Stimulated activated CD4-positive, alpha-beta T cell treated with anti-CD3 and anti-CD28 coated beads, TNF-alpha, amount 100 ng/mL, for 1 hour (primary cell): ENCODE measurements at regions not wholly inside any gene's neighbourhood (a gene's known extent, or its start where the extent isn't known, plus 50 kb on each side); places are given as distances from the start of the nearest gene placed in this dataset.

Experiments
- DNase-seq, 3 donors: peaks; one replicate each; pipeline ENCODE4 v3.0.0-alpha.2; 2020; ENCODE audit warnings: low read depth in 3 of 3, low spot score in 1 of 3

DNA sequence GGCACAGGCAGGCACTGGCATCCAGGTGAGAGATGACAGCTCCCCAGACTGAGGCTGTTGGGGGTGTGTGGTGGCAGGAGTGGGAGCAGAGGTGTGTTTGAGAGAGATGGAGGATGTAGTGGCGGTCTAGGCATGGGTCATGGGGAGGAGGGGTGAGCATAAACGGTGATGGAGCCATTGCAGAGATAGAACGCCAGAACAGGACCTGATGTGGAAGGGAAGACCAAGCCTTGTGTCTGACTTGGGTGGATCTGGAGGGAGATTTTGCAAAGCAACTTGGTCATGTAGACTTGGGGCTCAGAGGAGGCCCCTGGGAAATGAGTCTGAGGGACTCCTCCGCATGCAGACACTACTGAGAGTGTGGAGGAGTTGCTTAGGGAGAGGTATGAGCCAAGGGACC, 50.0 kb upstream of the CLDN5 start:
- DNase-seq, result no peak

DNA sequence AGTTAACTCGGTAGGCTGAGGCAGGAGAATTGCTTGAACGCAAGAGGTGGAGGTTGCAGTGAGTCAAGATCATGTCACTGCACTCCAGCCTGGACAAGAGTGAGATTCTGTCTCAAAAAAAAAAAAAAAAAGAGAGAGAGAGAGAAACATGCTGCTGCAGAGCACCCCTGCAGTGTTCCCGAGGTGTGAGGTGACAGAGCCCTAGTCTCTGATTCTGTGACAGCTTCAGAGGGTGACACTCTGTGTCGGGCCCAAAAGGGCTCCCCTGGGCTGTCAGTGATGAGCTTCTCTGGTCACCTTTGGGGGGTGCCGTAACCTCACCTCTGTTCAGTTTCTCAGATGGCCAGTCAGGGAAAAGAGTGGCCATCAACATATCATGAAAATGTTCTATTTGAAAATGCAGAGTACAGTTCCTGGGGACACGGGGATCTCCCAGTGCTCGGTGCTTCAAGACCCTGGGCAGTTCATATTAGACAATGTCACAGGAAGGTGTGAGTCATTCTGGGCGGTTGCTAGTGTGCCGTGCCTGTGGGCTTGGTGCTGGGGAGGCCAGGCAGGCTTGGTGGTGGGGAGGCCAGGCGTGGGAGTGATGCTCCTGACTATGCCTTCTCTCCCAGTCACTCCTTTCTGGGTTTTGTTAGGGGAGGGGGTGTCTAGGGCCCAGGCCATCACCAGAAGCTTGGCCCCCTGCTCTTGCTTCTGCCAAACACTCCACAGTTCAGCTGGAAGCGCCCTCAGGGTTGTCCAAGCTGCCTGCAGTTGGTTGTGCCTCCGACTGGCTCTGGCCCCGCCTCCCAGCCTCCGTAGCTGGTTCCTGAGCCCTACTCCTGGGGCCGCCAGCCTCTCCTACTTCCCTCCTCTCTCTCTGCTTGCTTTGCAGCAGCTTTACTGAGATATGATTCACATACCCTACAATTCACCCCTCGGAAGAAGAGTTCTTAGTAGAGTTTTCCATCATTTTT, 52.5 kb upstream of the CLDN5 start:
- DNase-seq, result peak; percentile 12 to 28 (median 19)

DNA sequence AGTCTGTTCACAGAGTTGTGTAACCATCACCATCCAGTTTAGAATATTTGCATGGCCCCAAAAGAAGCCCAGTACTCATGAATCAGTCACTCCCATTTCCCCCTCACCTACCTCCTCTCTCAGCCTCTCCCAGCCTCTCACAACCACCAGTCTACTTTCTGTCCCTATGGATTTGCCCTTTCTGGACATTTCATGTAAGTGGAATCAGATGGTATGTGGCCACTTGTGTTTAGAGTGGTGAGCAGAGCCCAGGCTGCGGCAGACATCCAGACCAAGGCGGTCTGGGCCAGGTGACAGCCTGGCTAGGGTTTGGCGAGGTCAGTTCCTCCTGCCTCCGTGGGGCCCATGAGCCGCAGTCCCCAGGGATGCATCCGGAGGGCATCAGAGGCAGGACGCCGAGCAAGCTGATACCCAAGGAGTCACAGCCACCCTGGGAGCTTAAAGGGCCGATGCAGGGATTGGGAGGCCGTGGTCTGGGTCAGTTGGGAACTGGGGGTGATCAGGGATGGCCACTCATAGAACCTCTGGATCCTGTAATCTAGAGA, 53.3 kb upstream of the CLDN5 start:
- DNase-seq, result no peak

DNA sequence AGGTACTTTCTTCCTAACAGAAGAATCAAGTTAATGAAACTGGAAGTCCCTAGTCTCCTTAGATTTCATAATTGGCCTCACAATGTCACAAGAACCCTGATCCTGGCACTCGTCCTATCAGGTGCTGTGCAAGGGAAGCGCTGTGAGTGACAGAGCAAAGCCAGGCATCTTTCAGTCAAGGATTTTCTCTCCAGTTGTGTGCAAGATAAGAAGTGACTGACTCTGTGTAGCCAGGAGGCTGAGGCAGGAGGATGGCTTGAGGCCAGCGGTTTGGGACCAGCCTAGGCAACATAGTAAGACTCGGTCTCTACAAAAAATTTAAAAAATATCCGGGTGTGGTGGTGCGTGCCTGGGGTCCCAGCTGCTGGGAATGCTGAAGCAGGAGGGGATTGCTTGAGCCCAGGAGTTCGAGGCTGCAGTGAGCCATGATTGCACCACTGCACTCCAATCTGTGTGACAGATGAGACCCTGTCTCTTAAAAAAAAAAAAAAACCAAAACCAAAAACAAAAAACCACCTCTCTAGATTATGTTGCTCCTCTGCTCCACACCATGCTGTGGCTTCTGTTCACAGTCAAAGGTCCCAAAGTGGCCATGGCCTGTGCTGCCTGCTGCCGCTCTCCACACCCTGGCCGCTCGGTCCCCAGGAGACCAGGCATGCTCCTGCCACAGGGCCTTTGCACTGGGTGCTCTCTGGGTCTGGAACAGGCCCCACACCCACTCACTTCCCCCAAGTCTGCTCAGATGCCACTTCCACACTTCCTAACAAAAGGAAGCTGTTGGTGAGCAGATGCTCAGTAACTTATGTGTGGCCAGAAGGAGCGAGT, 54.2 kb upstream of the CLDN5 start:
- no peak for DNase-seq

GRCh38 chr22:19579115-19579811, 55.1 kb upstream of the CLDN5 start:
- no peak for DNase-seq

- DNase-seq, result no peak
Observed at GRCh38 chr22:19579880-19580279, 55.7 kb upstream of the CLDN5 start.

DNA sequence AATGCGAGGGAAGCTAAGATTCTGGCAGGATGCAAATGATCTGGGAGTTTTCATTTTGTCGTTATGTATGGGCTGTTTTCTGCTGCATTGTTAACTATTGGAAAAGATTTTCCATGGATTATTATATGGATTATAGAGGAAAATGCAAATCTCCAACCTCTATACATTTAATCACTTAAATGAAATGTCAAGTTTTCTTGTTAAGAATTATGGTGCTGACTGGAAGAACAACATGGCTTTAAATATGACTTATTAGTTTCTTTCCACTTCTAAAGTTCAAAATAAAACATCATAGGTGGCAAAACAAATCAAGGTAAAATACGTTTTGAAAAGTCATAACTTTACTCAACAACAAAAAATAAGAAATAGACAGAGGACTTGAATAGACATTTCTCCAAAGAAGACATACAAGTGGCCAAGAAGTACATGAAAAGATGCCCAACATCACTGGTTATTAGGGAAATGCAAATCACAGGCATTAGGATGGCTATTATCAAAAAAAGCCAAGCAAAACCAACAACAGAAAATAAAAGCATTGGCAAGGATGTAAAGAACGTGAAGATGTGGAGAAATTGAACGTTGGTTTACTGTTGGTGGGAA, 56.2 kb upstream of the CLDN5 start:
- no peak for DNase-seq

GRCh38 chr22:19582033-19582693, 58.0 kb upstream of the CLDN5 start:
- DNase-seq, result no peak

- no peak for DNase-seq
Observed at GRCh38 chr22:19586922-19587684, 62.9 kb upstream of the CLDN5 start.

- DNase-seq, result no peak
Observed at GRCh38 chr22:19590696-19591095, 66.5 kb upstream of the CLDN5 start.

- DNase-seq, result no peak
Observed at GRCh38 chr22:19591568-19591967, 67.4 kb upstream of the CLDN5 start.

- no peak for DNase-seq
Observed at GRCh38 chr22:19592464-19592863, 68.3 kb upstream of the CLDN5 start.

DNA sequence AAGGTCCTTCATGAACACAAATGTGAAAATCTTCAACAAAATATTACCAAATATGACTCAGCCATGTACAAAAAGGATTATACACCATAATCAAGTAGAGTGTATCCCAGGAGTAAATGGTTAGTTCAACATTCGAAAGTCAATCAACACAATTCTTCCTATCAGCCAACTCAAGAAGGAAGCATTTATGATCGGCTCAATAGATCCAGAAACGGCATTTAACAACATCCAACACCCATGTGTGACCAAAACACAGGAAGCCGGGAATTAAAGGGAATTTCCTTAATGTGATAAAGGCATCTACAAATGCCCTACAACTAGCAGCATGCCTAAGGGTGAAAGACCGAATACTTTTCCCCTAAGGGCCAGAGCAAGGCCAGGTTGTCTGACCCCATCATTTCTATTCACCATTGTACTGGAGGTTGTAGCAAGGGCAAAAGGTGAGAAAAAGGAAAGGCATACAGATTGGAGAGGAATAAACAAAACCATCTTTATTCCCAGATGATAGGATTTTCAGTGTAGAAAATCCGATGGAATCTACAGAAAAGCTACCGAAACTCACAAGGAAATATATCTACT, 69.9 kb upstream of the CLDN5 start:
- no peak for DNase-seq

- no peak for DNase-seq
Observed at GRCh38 chr22:19595532-19595931, 71.3 kb upstream of the CLDN5 start.

DNA sequence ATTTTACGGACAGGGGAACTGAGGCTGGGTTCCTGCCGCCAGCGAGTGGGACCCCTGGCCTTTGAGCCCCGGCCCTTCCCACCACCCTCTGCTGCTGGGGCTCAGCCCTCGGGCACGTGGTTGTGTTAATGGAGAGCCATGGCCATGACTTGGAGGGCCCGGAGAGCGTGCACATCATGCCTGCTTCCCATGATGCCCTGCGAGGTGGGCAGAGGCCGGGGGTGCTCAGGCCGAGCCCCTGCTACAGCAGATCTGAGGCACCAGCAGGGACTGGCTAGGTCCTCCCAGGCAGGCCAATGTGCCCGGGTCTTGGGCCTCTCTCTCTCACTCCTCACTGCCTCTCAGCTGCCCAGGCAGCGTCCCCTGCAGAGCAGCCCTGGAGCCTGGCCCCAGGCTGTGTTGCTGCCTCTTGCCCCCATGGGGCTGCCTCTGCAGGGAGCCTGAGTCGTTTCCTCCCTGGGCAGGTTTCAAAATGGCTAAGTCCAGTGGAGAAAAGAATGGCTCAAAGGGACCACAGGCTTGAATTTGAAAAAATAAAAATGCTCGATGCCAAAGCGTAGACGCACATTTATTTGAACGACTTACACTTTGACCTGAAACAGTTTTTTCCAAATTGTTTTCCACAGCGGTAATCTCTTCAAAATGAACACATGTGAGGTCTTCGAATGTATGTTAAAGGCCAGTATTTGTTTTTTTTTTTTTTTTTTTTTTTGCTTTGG, 72.6 kb upstream of the CLDN5 start:
- no peak for DNase-seq

DNA sequence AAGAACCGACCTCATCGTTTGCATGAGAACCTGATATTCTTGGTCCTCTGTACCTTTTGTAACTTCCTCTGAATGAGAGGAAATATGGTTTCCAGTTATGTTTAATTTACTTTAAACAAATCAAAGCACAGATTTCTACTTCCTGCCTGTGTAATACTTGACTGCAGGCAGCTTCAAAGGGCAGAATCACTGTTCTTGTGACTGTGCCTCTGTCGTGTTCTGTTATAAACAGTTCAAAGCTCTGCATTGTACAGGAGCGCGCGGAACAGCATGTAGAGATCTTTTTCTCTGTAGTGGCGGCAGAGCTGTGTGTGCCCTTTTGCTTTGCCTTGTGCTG, 73.2 kb upstream of the CLDN5 start:
- DNase-seq, result peak in 1 of 3 donors; percentile 27

- DNase-seq, result no peak
Observed at GRCh38 chr22:19598054-19598855, 74.0 kb upstream of the CLDN5 start.

GRCh38 chr22:19599004-19599403, 74.8 kb upstream of the CLDN5 start:
- no peak for DNase-seq
